MM.1S (cell line): ENCODE measurements at regions not wholly inside any gene's neighbourhood (a gene's known extent, or its start where the extent isn't known, plus 50 kb on each side); places are given as distances from the start of the nearest gene placed in this dataset.

Experiments
- EZH2 ChIP-seq: fragments of 300-600 bp; sonication (generic); optimal IDR thresholded peaks from 2 replicates; pipeline ENCODE3; 2017; ENCODE audit warnings: low read depth, mild to moderate bottlenecking, antibody characterized with exemption, low read length, mixed read lengths
- EZH2phosphoT487 ChIP-seq: fragments of 300-600 bp; sonication (generic); IDR thresholded peaks from 2 replicates; pipeline ENCODE4 v1.6.1; 2018; ENCODE audit warnings: antibody characterized with exemption, low read length
- TF ChIP-seq, protein P1 (sequence below): fragments of 300-600 bp; sonication (generic); IDR thresholded peaks from 2 replicates; pipeline ENCODE4 v1.5.1; 2016; ENCODE audit warnings: antibody characterized with exemption, low read length, mixed read lengths

DNA sequence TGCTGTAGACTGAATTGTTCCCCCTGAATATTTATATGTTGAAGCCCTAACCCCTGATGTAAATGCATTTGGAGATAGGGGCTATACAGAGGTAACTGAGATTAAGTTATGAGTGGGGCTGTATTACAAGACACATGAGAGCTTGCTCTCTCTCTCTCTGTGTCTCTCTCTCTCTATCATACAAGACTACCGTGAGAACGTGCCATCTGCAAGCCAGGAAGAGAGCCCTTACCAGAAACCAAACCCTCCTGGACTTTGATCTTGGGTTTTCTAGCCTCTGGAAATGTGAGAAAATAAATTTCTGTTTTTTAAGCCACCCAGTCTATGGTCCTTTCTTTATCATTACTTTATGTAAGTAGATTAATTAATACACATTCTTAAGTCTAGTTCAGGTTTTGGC, 249.3 kb upstream of the MAN1A1 start:
- TF ChIP-seq, protein P1, sequence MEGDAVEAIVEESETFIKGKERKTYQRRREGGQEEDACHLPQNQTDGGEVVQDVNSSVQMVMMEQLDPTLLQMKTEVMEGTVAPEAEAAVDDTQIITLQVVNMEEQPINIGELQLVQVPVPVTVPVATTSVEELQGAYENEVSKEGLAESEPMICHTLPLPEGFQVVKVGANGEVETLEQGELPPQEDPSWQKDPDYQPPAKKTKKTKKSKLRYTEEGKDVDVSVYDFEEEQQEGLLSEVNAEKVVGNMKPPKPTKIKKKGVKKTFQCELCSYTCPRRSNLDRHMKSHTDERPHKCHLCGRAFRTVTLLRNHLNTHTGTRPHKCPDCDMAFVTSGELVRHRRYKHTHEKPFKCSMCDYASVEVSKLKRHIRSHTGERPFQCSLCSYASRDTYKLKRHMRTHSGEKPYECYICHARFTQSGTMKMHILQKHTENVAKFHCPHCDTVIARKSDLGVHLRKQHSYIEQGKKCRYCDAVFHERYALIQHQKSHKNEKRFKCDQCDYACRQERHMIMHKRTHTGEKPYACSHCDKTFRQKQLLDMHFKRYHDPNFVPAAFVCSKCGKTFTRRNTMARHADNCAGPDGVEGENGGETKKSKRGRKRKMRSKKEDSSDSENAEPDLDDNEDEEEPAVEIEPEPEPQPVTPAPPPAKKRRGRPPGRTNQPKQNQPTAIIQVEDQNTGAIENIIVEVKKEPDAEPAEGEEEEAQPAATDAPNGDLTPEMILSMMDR: no peak
- TF ChIP-seq EZH2phosphoT487 (no peak), EZH2 (no peak)
